SK-N-SH treated with all-trans-retinoic acid at 6 μM for 48 hours (cell line): ENCODE measurements at regions not wholly inside any gene's neighbourhood (a gene's known extent, or its start where the extent isn't known, plus 50 kb on each side); places are given as distances from the start of the nearest gene placed in this dataset.

ENCODE experiments used
- CSDC2 ChIP-seq: fragments of 250-450 bp; sonication (Bioruptor Pico); IDR thresholded peaks from 2 replicates; pipeline ENCODE4 v1.5.0; 2020; ENCODE audit warnings: mild to moderate bottlenecking, moderate library complexity
- ESRRG ChIP-seq: fragments of 250-450 bp; sonication (Bioruptor Pico); IDR thresholded peaks from 2 replicates; pipeline ENCODE4 v1.6.1; 2021; ENCODE audit warnings: mild to moderate bottlenecking
- ISL1 ChIP-seq: fragments of 250-450 bp; sonication (Bioruptor Pico); IDR thresholded peaks from 2 replicates; pipeline ENCODE4 v2.1.2; 2022; ENCODE audit warnings: mild to moderate bottlenecking, moderate library complexity
- OSR1 ChIP-seq: fragments of 250-450 bp; sonication (Bioruptor Pico); IDR thresholded peaks from 2 replicates; pipeline ENCODE4 v1.8.0; 2022; ENCODE audit warnings: moderate library complexity, mild to moderate bottlenecking, inconsistent platforms
- TF ChIP-seq, protein P1 (sequence below): fragments of 250-450 bp; sonication (Bioruptor Pico); IDR thresholded peaks from 2 replicates; pipeline ENCODE4 v1.5.1; 2020; ENCODE audit warnings: low read depth, mild to moderate bottlenecking, moderate library complexity
- TF ChIP-seq, protein P2 (sequence below): fragments of 250-450 bp; sonication (Bioruptor Pico); IDR thresholded peaks from 2 replicates; pipeline ENCODE4 v1.8.0; 2020; ENCODE audit warnings: mild to moderate bottlenecking, moderate library complexity, borderline replicate concordance

DNA sequence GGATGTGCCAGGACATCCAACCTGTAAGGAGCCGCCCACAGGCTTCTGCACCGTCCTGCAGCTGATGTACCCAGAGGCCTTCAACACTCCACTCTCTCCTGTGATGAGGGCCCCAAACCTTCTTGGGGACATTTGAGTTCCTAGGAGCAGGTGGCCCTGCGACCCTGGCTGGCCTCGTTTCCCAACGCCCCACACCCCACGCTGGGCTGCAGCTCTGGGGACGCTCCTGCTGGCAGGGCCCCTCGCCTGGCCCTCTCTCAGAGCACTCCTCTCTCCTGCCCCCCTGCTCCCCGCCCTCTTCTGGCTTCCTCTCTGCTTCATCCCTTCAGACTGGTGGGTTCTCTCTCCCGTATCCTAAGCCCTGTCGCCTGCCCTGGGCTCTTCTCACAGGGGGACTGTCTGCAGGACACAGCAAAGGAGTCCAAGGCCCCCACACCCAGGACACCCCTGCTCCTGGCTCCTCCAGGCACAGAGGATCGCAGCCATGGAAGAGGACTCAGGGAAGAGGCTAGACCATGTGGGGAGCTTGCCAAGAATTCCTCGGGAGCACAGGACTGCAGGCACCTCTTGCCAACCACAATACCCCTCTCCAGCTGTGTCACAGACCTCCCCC lies 541.4 kb downstream of the TCERG1L start:
- no peak for TF ChIP-seq CSDC2 (CRISPR knock-in tag)
- TF ChIP-seq ISL1 (CRISPR knock-in tag), result no peak
- no peak for TF ChIP-seq ESRRG
- TF ChIP-seq, protein P1, sequence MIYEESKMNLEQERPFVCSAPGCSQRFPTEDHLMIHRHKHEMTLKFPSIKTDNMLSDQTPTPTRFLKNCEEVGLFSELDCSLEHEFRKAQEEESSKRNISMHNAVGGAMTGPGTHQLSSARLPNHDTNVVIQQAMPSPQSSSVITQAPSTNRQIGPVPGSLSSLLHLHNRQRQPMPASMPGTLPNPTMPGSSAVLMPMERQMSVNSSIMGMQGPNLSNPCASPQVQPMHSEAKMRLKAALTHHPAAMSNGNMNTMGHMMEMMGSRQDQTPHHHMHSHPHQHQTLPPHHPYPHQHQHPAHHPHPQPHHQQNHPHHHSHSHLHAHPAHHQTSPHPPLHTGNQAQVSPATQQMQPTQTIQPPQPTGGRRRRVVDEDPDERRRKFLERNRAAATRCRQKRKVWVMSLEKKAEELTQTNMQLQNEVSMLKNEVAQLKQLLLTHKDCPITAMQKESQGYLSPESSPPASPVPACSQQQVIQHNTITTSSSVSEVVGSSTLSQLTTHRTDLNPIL (CRISPR knock-in tag), result no peak
- TF ChIP-seq, protein P2, sequence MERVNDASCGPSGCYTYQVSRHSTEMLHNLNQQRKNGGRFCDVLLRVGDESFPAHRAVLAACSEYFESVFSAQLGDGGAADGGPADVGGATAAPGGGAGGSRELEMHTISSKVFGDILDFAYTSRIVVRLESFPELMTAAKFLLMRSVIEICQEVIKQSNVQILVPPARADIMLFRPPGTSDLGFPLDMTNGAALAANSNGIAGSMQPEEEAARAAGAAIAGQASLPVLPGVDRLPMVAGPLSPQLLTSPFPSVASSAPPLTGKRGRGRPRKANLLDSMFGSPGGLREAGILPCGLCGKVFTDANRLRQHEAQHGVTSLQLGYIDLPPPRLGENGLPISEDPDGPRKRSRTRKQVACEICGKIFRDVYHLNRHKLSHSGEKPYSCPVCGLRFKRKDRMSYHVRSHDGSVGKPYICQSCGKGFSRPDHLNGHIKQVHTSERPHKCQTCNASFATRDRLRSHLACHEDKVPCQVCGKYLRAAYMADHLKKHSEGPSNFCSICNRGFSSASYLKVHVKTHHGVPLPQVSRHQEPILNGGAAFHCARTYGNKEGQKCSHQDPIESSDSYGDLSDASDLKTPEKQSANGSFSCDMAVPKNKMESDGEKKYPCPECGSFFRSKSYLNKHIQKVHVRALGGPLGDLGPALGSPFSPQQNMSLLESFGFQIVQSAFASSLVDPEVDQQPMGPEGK (CRISPR knock-in tag), result no peak
- no peak for TF ChIP-seq OSR1
